NB4 (cell line): ENCODE measurements at regions not wholly inside any gene's neighbourhood (a gene's known extent, or its start where the extent isn't known, plus 50 kb on each side); places are given as distances from the start of the nearest gene placed in this dataset.

Experiments
- MYC ChIP-seq: IDR thresholded peaks from 2 replicates; pipeline ENCODE4 v1.6.1; 2011; ENCODE audit warnings: low read depth, low read length
- POLR2A ChIP-seq: IDR thresholded peaks from 2 replicates; pipeline ENCODE4 v1.6.1; 2011; ENCODE audit warnings: mild to moderate bottlenecking; ENCODE audit not compliant: insufficient read length; ENCODE audit errors: extremely low read depth
- TF ChIP-seq, protein P1 (sequence below): IDR thresholded peaks from one replicate; pipeline ENCODE4 v1.5.1; 2012; ENCODE audit warnings: low read depth, low read length
- TF ChIP-seq, protein P2 (sequence below): IDR thresholded peaks from 2 replicates; pipeline ENCODE4 v1.6.1; 2011; ENCODE audit warnings: low read depth, low read length

DNA sequence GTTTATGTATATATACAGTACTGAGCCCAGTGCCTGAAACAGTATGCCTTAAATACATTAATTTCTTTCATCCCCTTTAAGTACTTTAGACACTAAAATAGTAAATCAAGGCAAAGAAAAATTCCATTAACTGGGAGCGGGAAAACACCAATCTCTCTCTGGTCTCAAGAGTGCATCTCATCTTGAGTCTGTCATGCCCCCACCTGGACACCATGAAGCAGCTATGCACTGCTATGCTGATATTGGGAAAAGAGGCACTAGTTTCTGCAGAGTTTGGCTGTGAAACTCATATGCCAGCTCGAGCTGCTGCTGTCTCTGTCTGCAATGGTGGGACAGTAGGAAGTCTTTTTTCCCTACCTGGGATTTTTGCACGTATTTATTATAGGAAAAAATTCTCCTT is 754.4 kb upstream of the RAG2 start:
- TF ChIP-seq, protein P1, sequence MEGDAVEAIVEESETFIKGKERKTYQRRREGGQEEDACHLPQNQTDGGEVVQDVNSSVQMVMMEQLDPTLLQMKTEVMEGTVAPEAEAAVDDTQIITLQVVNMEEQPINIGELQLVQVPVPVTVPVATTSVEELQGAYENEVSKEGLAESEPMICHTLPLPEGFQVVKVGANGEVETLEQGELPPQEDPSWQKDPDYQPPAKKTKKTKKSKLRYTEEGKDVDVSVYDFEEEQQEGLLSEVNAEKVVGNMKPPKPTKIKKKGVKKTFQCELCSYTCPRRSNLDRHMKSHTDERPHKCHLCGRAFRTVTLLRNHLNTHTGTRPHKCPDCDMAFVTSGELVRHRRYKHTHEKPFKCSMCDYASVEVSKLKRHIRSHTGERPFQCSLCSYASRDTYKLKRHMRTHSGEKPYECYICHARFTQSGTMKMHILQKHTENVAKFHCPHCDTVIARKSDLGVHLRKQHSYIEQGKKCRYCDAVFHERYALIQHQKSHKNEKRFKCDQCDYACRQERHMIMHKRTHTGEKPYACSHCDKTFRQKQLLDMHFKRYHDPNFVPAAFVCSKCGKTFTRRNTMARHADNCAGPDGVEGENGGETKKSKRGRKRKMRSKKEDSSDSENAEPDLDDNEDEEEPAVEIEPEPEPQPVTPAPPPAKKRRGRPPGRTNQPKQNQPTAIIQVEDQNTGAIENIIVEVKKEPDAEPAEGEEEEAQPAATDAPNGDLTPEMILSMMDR, result no peak
- TF ChIP-seq POLR2A (no peak), MYC (no peak)
- TF ChIP-seq, protein P2, sequence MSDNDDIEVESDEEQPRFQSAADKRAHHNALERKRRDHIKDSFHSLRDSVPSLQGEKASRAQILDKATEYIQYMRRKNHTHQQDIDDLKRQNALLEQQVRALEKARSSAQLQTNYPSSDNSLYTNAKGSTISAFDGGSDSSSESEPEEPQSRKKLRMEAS, result no peak
